ENCODE measurements at regions not wholly inside any gene's neighbourhood (a gene's known extent, or its start where the extent isn't known, plus 50 kb on each side); places are given as distances from the start of the nearest gene placed in this dataset.

DNA sequence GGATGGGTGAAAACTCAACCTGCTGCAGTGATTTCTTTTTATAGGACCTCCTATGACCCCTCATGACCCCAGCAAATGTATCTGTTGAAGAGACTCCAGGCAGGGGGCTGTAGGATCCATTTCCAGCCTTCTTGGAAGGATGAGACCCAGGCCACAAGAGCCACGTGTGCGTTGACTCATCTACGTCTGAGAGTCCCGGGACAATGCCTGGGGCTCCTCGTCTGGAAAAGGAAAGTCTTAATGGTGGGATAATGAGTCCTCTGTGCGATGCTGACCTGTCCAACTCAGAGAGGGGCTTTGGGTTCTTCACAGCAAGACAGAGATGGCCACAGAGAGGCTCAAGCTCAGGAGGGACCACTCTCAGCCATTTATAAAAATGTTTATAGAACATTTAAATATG, 80.8 kb downstream of the SMIM21 start:
- DNase-seq (ENCODE audit: extremely low spot score), result no peak
- TF ChIP-seq, protein P1, sequence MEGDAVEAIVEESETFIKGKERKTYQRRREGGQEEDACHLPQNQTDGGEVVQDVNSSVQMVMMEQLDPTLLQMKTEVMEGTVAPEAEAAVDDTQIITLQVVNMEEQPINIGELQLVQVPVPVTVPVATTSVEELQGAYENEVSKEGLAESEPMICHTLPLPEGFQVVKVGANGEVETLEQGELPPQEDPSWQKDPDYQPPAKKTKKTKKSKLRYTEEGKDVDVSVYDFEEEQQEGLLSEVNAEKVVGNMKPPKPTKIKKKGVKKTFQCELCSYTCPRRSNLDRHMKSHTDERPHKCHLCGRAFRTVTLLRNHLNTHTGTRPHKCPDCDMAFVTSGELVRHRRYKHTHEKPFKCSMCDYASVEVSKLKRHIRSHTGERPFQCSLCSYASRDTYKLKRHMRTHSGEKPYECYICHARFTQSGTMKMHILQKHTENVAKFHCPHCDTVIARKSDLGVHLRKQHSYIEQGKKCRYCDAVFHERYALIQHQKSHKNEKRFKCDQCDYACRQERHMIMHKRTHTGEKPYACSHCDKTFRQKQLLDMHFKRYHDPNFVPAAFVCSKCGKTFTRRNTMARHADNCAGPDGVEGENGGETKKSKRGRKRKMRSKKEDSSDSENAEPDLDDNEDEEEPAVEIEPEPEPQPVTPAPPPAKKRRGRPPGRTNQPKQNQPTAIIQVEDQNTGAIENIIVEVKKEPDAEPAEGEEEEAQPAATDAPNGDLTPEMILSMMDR (IDR thresholded peaks at IDR 0.05; ENCODE audit: control extremely low read depth, extremely low read depth, low read depth, missing control alignments), result no peak
- CTCF ChIA-PET, result interaction anchor here (1.6 kb wide), 1 partner anchor 12 kb away, joined by 5 read pairs; no protein-coding TSS in a partner anchor
- POLR2A ChIA-PET, result no interaction called here

- DNase-seq (ENCODE audit: extremely low spot score), result no peak
- CTCF ChIA-PET, result no interaction called here
- TF ChIP-seq, protein P1 (IDR thresholded peaks at IDR 0.05; ENCODE audit: control extremely low read depth, extremely low read depth, low read depth, missing control alignments), result no peak
- POLR2A ChIA-PET, result no interaction called here
Measured at GRCh38 chr18:75344615-75345014, 82.9 kb downstream of the SMIM21 start.

GRCh38 chr18:75344161-75344560, 83.3 kb downstream of the SMIM21 start:
- POLR2A ChIA-PET, result no interaction called here
- no peak for DNase-seq (ENCODE audit: extremely low spot score)
- TF ChIP-seq, protein P1 (IDR thresholded peaks at IDR 0.05; ENCODE audit: control extremely low read depth, extremely low read depth, low read depth, missing control alignments), result no peak
- CTCF ChIA-PET, result no interaction called here

GRCh38 chr18:75343389-75343788, 84.1 kb downstream of the SMIM21 start:
- TF ChIP-seq, protein P1 (IDR thresholded peaks at IDR 0.05; ENCODE audit: control extremely low read depth, extremely low read depth, low read depth, missing control alignments), result no peak
- CTCF ChIA-PET, result no interaction called here
- POLR2A ChIA-PET, result no interaction called here
- no peak for DNase-seq (ENCODE audit: extremely low spot score)

- TF ChIP-seq, protein P1 (IDR thresholded peaks at IDR 0.05; ENCODE audit: control extremely low read depth, extremely low read depth, low read depth, missing control alignments), result no peak
- CTCF ChIA-PET, result interaction anchor here (1.6 kb wide), 1 partner anchor 16 kb away, joined by 3 read pairs; no protein-coding TSS in a partner anchor
- POLR2A ChIA-PET, result no interaction called here
- DNase-seq (ENCODE audit: extremely low spot score), result no peak
Measured at GRCh38 chr18:75341897-75342296, 85.6 kb downstream of the SMIM21 start.

- TF ChIP-seq, protein P1 (IDR thresholded peaks at IDR 0.05; ENCODE audit: control extremely low read depth, extremely low read depth, low read depth, missing control alignments), result no peak
- no peak for DNase-seq (ENCODE audit: extremely low spot score)
- ChIA-PET CTCF (interaction anchor here (1.4 kb wide), 1 partner anchor 10 kb away, joined by 4 read pairs; no protein-coding TSS in a partner anchor), POLR2A (no interaction called here)
Measured at GRCh38 chr18:75341267-75341666, 86.2 kb downstream of the SMIM21 start.
